Naive thymus-derived CD4-positive, alpha-beta T cell (primary cell): ENCODE measurements at regions not wholly inside any gene's neighbourhood (a gene's known extent, or its start where the extent isn't known, plus 50 kb on each side); places are given as distances from the start of the nearest gene placed in this dataset.

Experiments
- ATAC-seq: fragments of 150-1000 bp; cut with Tn5 transposase; 2 replicates; pipeline ENCODE4 v1.10.0; 2021; ENCODE audit warnings: mild to moderate bottlenecking, moderate library complexity
- CTCF ChIA-PET: fragments of 350-600 bp; sonication (Branson Sonifier 250); formaldehyde crosslinking; loops from one replicate; lab custom pipeline; 2021; ENCODE audit warnings: antibody characterized with exemption; lab: Charles Lee
- POLR2A ChIA-PET: fragments of 350-600 bp; sonication (Branson Sonifier 250); formaldehyde crosslinking; loops from one replicate; lab custom pipeline; 2021; ENCODE audit warnings: antibody characterized with exemption, inconsistent platforms; lab: Charles Lee
- DNase-seq, 9 donors: peaks; one replicate each; pipeline versions ENCODE4 v3.0.0 to v3.0.0-alpha.2; 2020 to 2022; ENCODE audit warnings: mixed read lengths in 1 of 9
- H3K27ac ChIP-seq: one replicate; pipeline ENCODE4 v1.7.0; 2013; ENCODE audit warnings: mild to moderate bottlenecking, low read depth, low read length, moderate library complexity
- H3K27me3 ChIP-seq, 2 donors: one replicate each; pipeline ENCODE4 v1.7.0; 2013; ENCODE audit warnings: low read length in 2 of 2, mild to moderate bottlenecking in 2 of 2, moderate library complexity in 2 of 2; ENCODE audit not compliant: control insufficient read depth in 2 of 2, insufficient read depth in 2 of 2
- H3K36me3 ChIP-seq, 3 experiments: 1 replicate in 2 of 3; 2 replicates in 1 of 3; pipeline ENCODE4 v1.7.0; 2013; ENCODE audit warnings: low read length in 3 of 3, mild to moderate bottlenecking in 3 of 3, moderate library complexity in 1 of 3; ENCODE audit not compliant: insufficient read depth in 3 of 3, control insufficient read depth in 2 of 3
- H3K4me1 ChIP-seq, 2 donors: one replicate each; pipeline ENCODE4 v1.7.0; 2013; ENCODE audit warnings: low read length in 2 of 2, mild to moderate bottlenecking in 2 of 2, moderate library complexity in 1 of 2; ENCODE audit not compliant: control insufficient read depth in 2 of 2, insufficient read depth in 2 of 2
- H3K4me3 ChIP-seq: 2 replicates; pipeline ENCODE4 v1.7.0; 2013; ENCODE audit warnings: mild to moderate bottlenecking, low read length
- H3K9me3 ChIP-seq, 3 experiments: 1 replicate in 2 of 3; 2 replicates in 1 of 3; pipeline ENCODE4 v1.7.0; 2013; ENCODE audit warnings: low read length in 3 of 3; ENCODE audit not compliant: control insufficient read depth in 2 of 3
- H3K27ac Mint-ChIP-seq, 9 donors: one replicate each; pipeline ENCODE4 v1.8.0; 2020 to 2022; ENCODE audit warnings: mixed read lengths in 9 of 9, mild to moderate bottlenecking in 8 of 9, moderate library complexity in 5 of 9, inconsistent platforms in 2 of 9
- H3K27me3 Mint-ChIP-seq, 5 donors: one replicate each; pipeline ENCODE4 v1.8.0; 2021 to 2022; ENCODE audit warnings: mixed read lengths in 5 of 5, mild to moderate bottlenecking in 1 of 5
- H3K36me3 Mint-ChIP-seq, 5 donors: one replicate each; pipeline ENCODE4 v1.8.0; 2020 to 2022; ENCODE audit warnings: mixed read lengths in 5 of 5, mild to moderate bottlenecking in 3 of 5, inconsistent platforms in 1 of 5
- H3K4me1 Mint-ChIP-seq, 7 donors: one replicate each; pipeline ENCODE4 v1.8.0; 2020 to 2022; ENCODE audit warnings: mixed read lengths in 7 of 7, mild to moderate bottlenecking in 3 of 7, inconsistent platforms in 1 of 7
- H3K4me3 Mint-ChIP-seq, 10 donors: one replicate each; pipeline ENCODE4 v1.8.0; 2020 to 2022; ENCODE audit warnings: mild to moderate bottlenecking in 10 of 10, mixed read lengths in 10 of 10, moderate library complexity in 6 of 10, inconsistent platforms in 2 of 10
- H3K9me3 Mint-ChIP-seq, 11 donors: one replicate each; pipeline ENCODE4 v1.8.0; 2020 to 2022; ENCODE audit warnings: mixed read lengths in 11 of 11, mild to moderate bottlenecking in 4 of 11, inconsistent platforms in 1 of 11, moderate library complexity in 1 of 11
- intact Hi-C, 2 donors: fragments of 100-400 bp; cut with micrococcal nuclease; formaldehyde crosslinking; loops; one replicate each; pipeline ENCODE4 v1.15.1; 2023

- POLR2A ChIA-PET: no interaction called here
- ATAC-seq: no peak
- no peak overlapping the region for H3K27ac ChIP-seq
- no peaks in the 10 kb centered on the region for H3K36me3 ChIP-seq
- no peaks in the 10 kb centered on the region for H3K4me1 Mint-ChIP-seq
- peaks cover 0 to 7% (median 0%) of the 10 kb centered on the region in 11 donors for H3K9me3 Mint-ChIP-seq
- no peak overlapping the region for H3K4me3 Mint-ChIP-seq
- DNase-seq: no peak
- no peaks in the 10 kb centered on the region for H3K9me3 ChIP-seq
- peak overlapping the region in 1 of 9 donors; percentile 17 for H3K27ac Mint-ChIP-seq
- CTCF ChIA-PET: no interaction called here
- peaks cover 0 to 22% (median 4%) of the 10 kb centered on the region in 5 donors for H3K27me3 Mint-ChIP-seq
- H3K4me1 ChIP-seq: no peaks in the 10 kb centered on the region
- intact Hi-C loops: no loop called here
- no peak overlapping the region for H3K4me3 ChIP-seq
- H3K27me3 ChIP-seq: no peaks in the 10 kb centered on the region
- H3K36me3 Mint-ChIP-seq: no peaks in the 10 kb centered on the region
Observed at GRCh38 chr2:122205641-122206040, 450.2 kb downstream of the TSN start.

- no peaks in the 10 kb centered on the region for H3K36me3 ChIP-seq
- CTCF ChIA-PET: no interaction called here
- POLR2A ChIA-PET: no interaction called here
- H3K9me3 ChIP-seq: no peaks in the 10 kb centered on the region
- Mint-ChIP-seq H3K4me3 (no peak overlapping the region), H3K4me1 (no peaks in the 10 kb centered on the region), H3K27ac (peak overlapping the region in 1 of 9 donors; percentile 17), H3K9me3 (peaks cover 0 to 7% (median 0%) of the 10 kb centered on the region in 11 donors), H3K27me3 (peaks cover 0 to 22% (median 4%) of the 10 kb centered on the region in 5 donors), H3K36me3 (no peaks in the 10 kb centered on the region)
- no peak for DNase-seq
- H3K27ac ChIP-seq: no peak overlapping the region
- no peaks in the 10 kb centered on the region for H3K27me3 ChIP-seq
- H3K4me1 ChIP-seq: no peaks in the 10 kb centered on the region
- intact Hi-C loops: no loop called here
- no peak overlapping the region for H3K4me3 ChIP-seq
- ATAC-seq: no peak
Observed at GRCh38 chr2:122206101-122206500, 450.6 kb downstream of the TSN start.

GRCh38 chr2:122209377-122209776 is 453.9 kb downstream of the TSN start:
- CTCF ChIA-PET: no interaction called here
- H3K4me3 Mint-ChIP-seq: no peak overlapping the region
- POLR2A ChIA-PET: no interaction called here

GRCh38 chr2:122210065-122210464 is 454.6 kb downstream of the TSN start:
- Histone ChIP-seq H3K9me3 (no peaks in the 10 kb centered on the region), H3K27me3 (no peaks in the 10 kb centered on the region), H3K36me3 (no peaks in the 10 kb centered on the region), H3K4me1 (no peaks in the 10 kb centered on the region), H3K27ac (no peak overlapping the region), H3K4me3 (no peak overlapping the region)
- Mint-ChIP-seq H3K4me1 (no peaks in the 10 kb centered on the region), H3K36me3 (no peaks in the 10 kb centered on the region), H3K9me3 (peaks cover 0 to 3% (median 0%) of the 10 kb centered on the region in 11 donors), H3K27me3 (peaks cover 0 to 9% (median 0%) of the 10 kb centered on the region in 5 donors), H3K27ac (no peak overlapping the region), H3K4me3 (no peak overlapping the region)
- intact Hi-C loops: no loop called here
- ATAC-seq (no peak), DNase-seq (no peak)
- ChIA-PET CTCF (no interaction called here), POLR2A (no interaction called here)

More at GRCh38 chr2:122209377-122209776, 453.9 kb downstream of the TSN start:
- Histone ChIP-seq H3K27me3 (no peaks in the 10 kb centered on the region), H3K36me3 (no peaks in the 10 kb centered on the region), H3K27ac (no peak overlapping the region), H3K9me3 (no peaks in the 10 kb centered on the region), H3K4me3 (no peak overlapping the region), H3K4me1 (no peaks in the 10 kb centered on the region)
- H3K9me3 Mint-ChIP-seq: peaks cover 0 to 3% (median 0%) of the 10 kb centered on the region in 11 donors
- ATAC-seq (no peak), DNase-seq (no peak)
- H3K36me3 Mint-ChIP-seq: no peaks in the 10 kb centered on the region
- H3K27ac Mint-ChIP-seq: no peak overlapping the region
- intact Hi-C loops: no loop called here
- no peaks in the 10 kb centered on the region for H3K4me1 Mint-ChIP-seq
- H3K27me3 Mint-ChIP-seq: peaks cover 0 to 10% (median 0%) of the 10 kb centered on the region in 5 donors

- intact Hi-C loops: no loop called here
- no peak overlapping the region for H3K4me3 Mint-ChIP-seq
- ATAC-seq: no peak
Observed at GRCh38 chr2:122210898-122211856, 455.7 kb downstream of the TSN start.

GRCh38 chr2:122213312-122213711 is 457.9 kb downstream of the TSN start:
- no peak overlapping the region for H3K27ac ChIP-seq
- no peak overlapping the region for H3K4me3 ChIP-seq
- Mint-ChIP-seq H3K27ac (no peak overlapping the region), H3K9me3 (peaks cover 0 to 3% (median 0%) of the 10 kb centered on the region in 11 donors), H3K4me3 (no peak overlapping the region), H3K36me3 (no peaks in the 10 kb centered on the region), H3K27me3 (peaks cover 0 to 8% (median 4%) of the 10 kb centered on the region in 5 donors), H3K4me1 (no peaks in the 10 kb centered on the region)
- H3K9me3 ChIP-seq: no peaks in the 10 kb centered on the region
- CTCF ChIA-PET: no interaction called here
- intact Hi-C loops: no loop called here
- H3K4me1 ChIP-seq: no peaks in the 10 kb centered on the region
- no peak for DNase-seq
- H3K27me3 ChIP-seq: no peaks in the 10 kb centered on the region
- no peaks in the 10 kb centered on the region for H3K36me3 ChIP-seq
- POLR2A ChIA-PET: no interaction called here
- no peak for ATAC-seq

More at GRCh38 chr2:122210898-122211856, 455.7 kb downstream of the TSN start:
- Histone ChIP-seq H3K36me3 (no peaks in the 10 kb centered on the region), H3K4me1 (no peaks in the 10 kb centered on the region), H3K4me3 (no peak overlapping the region), H3K27me3 (no peaks in the 10 kb centered on the region), H3K9me3 (no peaks in the 10 kb centered on the region), H3K27ac (no peak overlapping the region)
- CTCF ChIA-PET: no interaction called here
- Mint-ChIP-seq H3K4me1 (no peaks in the 10 kb centered on the region), H3K36me3 (no peaks in the 10 kb centered on the region), H3K9me3 (peaks cover 0 to 3% (median 0%) of the 10 kb centered on the region in 11 donors), H3K27ac (no peak overlapping the region), H3K27me3 (peaks cover 0 to 9% (median 0%) of the 10 kb centered on the region in 5 donors)
- DNase-seq: no peak
- POLR2A ChIA-PET: no interaction called here
